ENCODE measurements at regions not wholly inside any gene's neighbourhood (a gene's known extent, or its start where the extent isn't known, plus 50 kb on each side); places are given as distances from the start of the nearest gene placed in this dataset.

- no peak for DNase-seq
Measured at GRCh38 chr20:55586610-55587009, 418.7 kb downstream of the CBLN4 start.

GRCh38 chr20:55584964-55585363 lies 420.4 kb downstream of the CBLN4 start:
- DNase-seq = no peak

- DNase-seq = no peak
Measured at GRCh38 chr20:55584307-55584706, 421.0 kb downstream of the CBLN4 start.

GRCh38 chr20:55583036-55583435 lies 422.3 kb downstream of the CBLN4 start:
- no peak for DNase-seq

GRCh38 chr20:55582498-55582897 lies 422.8 kb downstream of the CBLN4 start:
- DNase-seq = no peak

- no peak for DNase-seq
Measured at GRCh38 chr20:55581519-55581918, 423.8 kb downstream of the CBLN4 start.

GRCh38 chr20:55580475-55580874 lies 424.8 kb downstream of the CBLN4 start:
- DNase-seq = no peak

- no peak for DNase-seq
Measured at GRCh38 chr20:55579802-55580201, 425.5 kb downstream of the CBLN4 start.

- no peak for DNase-seq
Measured at GRCh38 chr20:55576981-55577380, 428.3 kb downstream of the CBLN4 start.

GRCh38 chr20:55569084-55569483 lies 436.2 kb downstream of the CBLN4 start:
- DNase-seq = no peak

GRCh38 chr20:55567826-55568225 lies 437.5 kb downstream of the CBLN4 start:
- DNase-seq = no peak

- no peak for DNase-seq
Measured at GRCh38 chr20:55565096-55565773, 440.1 kb downstream of the CBLN4 start.

- no peak for DNase-seq
Measured at GRCh38 chr20:55561259-55561658, 444.1 kb downstream of the CBLN4 start.

GRCh38 chr20:55557191-55557590 lies 448.1 kb downstream of the CBLN4 start:
- DNase-seq = no peak

GRCh38 chr20:55555075-55555650 lies 450.2 kb downstream of the CBLN4 start:
- no peak for DNase-seq

- DNase-seq = no peak
Measured at GRCh38 chr20:55544638-55545037, 460.7 kb downstream of the CBLN4 start.

- DNase-seq = no peak
Measured at GRCh38 chr20:55540486-55540885, 464.8 kb downstream of the CBLN4 start.

GRCh38 chr20:55540013-55540412 lies 465.3 kb downstream of the CBLN4 start:
- DNase-seq = no peak

- no peak for DNase-seq
Measured at GRCh38 chr20:55538261-55538908, 466.9 kb downstream of the CBLN4 start.

- no peak for DNase-seq
Measured at GRCh38 chr20:55535366-55535765, 470.0 kb downstream of the CBLN4 start.

GRCh38 chr20:55533632-55534031 lies 471.7 kb downstream of the CBLN4 start:
- no peak for DNase-seq

- no peak for DNase-seq
Measured at GRCh38 chr20:55530763-55531162, 474.6 kb downstream of the CBLN4 start.

GRCh38 chr20:55528482-55528881 lies 476.8 kb downstream of the CBLN4 start:
- DNase-seq = no peak

GRCh38 chr20:55522296-55522815 lies 483.0 kb downstream of the CBLN4 start:
- DNase-seq = no peak

All from DMS 273 treated with DMSO at 0.1 percent for 48 hours (cell line).